ENCODE measurements at regions not wholly inside any gene's neighbourhood (a gene's known extent, or its start where the extent isn't known, plus 50 kb on each side); places are given as distances from the start of the nearest gene placed in this dataset.

- 21 to 38% methylated on average over 9 to 18 of the region's 18 CpGs for WGBS, 2 experiments (ENCODE audit: insufficient coverage in 1 of 2, insufficient read length in 1 of 2)
- peak; percentile 71 for DNase-seq
- peaks cover 26% of the 10 kb centered on the region for H3K27me3 ChIP-seq (ENCODE audit: control insufficient read depth, insufficient read depth, low read length, poor library complexity, severe bottlenecking)
- Mint-ChIP-seq H3K4me1 (peaks cover 15% of the 10 kb centered on the region), H3K36me3 (ENCODE audit: low read depth) (no peaks in the 10 kb centered on the region), H3K9me3 (no peaks in the 10 kb centered on the region), H3K4me3 (peak overlapping the region; percentile 68), H3K27ac (peak overlapping the region; percentile 5), H3K27me3 (ENCODE audit: insufficient read depth) (peaks cover 44% of the 10 kb centered on the region)
- H3K4me3 ChIP-seq (ENCODE audit: low read length), result peak overlapping the region; percentile 88
- H3K9ac ChIP-seq (ENCODE audit: extremely low read depth, low read length, poor library complexity, severe bottlenecking), result no peak overlapping the region
- H3K9me3 ChIP-seq (ENCODE audit: control insufficient read depth, low read length), result no peaks in the 10 kb centered on the region
- no peak for TF ChIP-seq CTCF (conservative IDR thresholded peaks at IDR 0.05)
- no peak overlapping the region for H3K27ac ChIP-seq (ENCODE audit: low read depth, low read length)
- no peaks in the 10 kb centered on the region for H3K36me3 ChIP-seq (ENCODE audit: control insufficient read depth, insufficient read depth, low read length)
- peaks cover 4% of the 10 kb centered on the region for H3K4me1 ChIP-seq (ENCODE audit: control insufficient read depth, insufficient read depth, low read length)
These were observed 196.9 kb upstream of the ZNF184 start for GRCh38 chr6:27669624-27670301.

GRCh38 chr6:27669295-27669623, 196.4 kb upstream of the ZNF184 start:
- no peak for DNase-seq
- H3K4me3 Mint-ChIP-seq, result peak overlapping the region; percentile 68
- H3K9ac ChIP-seq (ENCODE audit: extremely low read depth, low read length, poor library complexity, severe bottlenecking), result peak overlapping the region; percentile 21
- no peaks in the 10 kb centered on the region for H3K9me3 Mint-ChIP-seq
- H3K27me3 ChIP-seq (ENCODE audit: control insufficient read depth, insufficient read depth, low read length, poor library complexity, severe bottlenecking), result peaks cover 23% of the 10 kb centered on the region
- no peaks in the 10 kb centered on the region for H3K9me3 ChIP-seq (ENCODE audit: control insufficient read depth, low read length)
- 26 to 43% methylated on average over 5 to 11 of the region's 11 CpGs for WGBS, 2 experiments (ENCODE audit: insufficient coverage in 1 of 2, insufficient read length in 1 of 2)
- H3K4me1 Mint-ChIP-seq, result peaks cover 15% of the 10 kb centered on the region
- H3K4me1 ChIP-seq (ENCODE audit: control insufficient read depth, insufficient read depth, low read length), result peaks cover 4% of the 10 kb centered on the region
- no peak for TF ChIP-seq CTCF (conservative IDR thresholded peaks at IDR 0.05)
- H3K27ac Mint-ChIP-seq, result peak overlapping the region; percentile 5
- no peaks in the 10 kb centered on the region for H3K36me3 ChIP-seq (ENCODE audit: control insufficient read depth, insufficient read depth, low read length)
- no peak overlapping the region for H3K27ac ChIP-seq (ENCODE audit: low read depth, low read length)
- no peaks in the 10 kb centered on the region for H3K36me3 Mint-ChIP-seq (ENCODE audit: low read depth)
- H3K27me3 Mint-ChIP-seq (ENCODE audit: insufficient read depth), result peaks cover 42% of the 10 kb centered on the region
- peak overlapping the region; percentile 88 for H3K4me3 ChIP-seq (ENCODE audit: low read length)

GRCh38 chr6:27668442-27669294, 195.8 kb upstream of the ZNF184 start:
- Histone ChIP-seq H3K9ac (ENCODE audit: extremely low read depth, low read length, poor library complexity, severe bottlenecking) (peak overlapping the region; percentile 47), H3K27ac (ENCODE audit: low read depth, low read length) (no peak overlapping the region), H3K27me3 (ENCODE audit: control insufficient read depth, insufficient read depth, low read length, poor library complexity, severe bottlenecking) (peaks cover 17% of the 10 kb centered on the region), H3K4me3 (ENCODE audit: low read length) (peak overlapping the region; percentile 88), H3K4me1 (ENCODE audit: control insufficient read depth, insufficient read depth, low read length) (peaks cover 4% of the 10 kb centered on the region), H3K9me3 (ENCODE audit: control insufficient read depth, low read length) (no peaks in the 10 kb centered on the region), H3K36me3 (ENCODE audit: control insufficient read depth, insufficient read depth, low read length) (no peaks in the 10 kb centered on the region)
- Mint-ChIP-seq H3K4me1 (peaks cover 15% of the 10 kb centered on the region), H3K4me3 (peak overlapping the region; percentile 68), H3K9me3 (no peaks in the 10 kb centered on the region), H3K27ac (peak overlapping the region; percentile 5), H3K36me3 (ENCODE audit: low read depth) (no peaks in the 10 kb centered on the region), H3K27me3 (ENCODE audit: insufficient read depth) (peaks cover 38% of the 10 kb centered on the region)
- no peak for TF ChIP-seq CTCF (conservative IDR thresholded peaks at IDR 0.05)
- peak; percentile 94 for DNase-seq
- 5 to 9% methylated on average over 27 to 36 of the region's 36 CpGs for WGBS, 2 experiments (ENCODE audit: insufficient coverage in 1 of 2, insufficient read length in 1 of 2)

Measured in endodermal cell (in vitro differentiated cells).